ENCODE measurements at regions not wholly inside any gene's neighbourhood (a gene's known extent, or its start where the extent isn't known, plus 50 kb on each side); places are given as distances from the start of the nearest gene placed in this dataset.
A peak's percentile ranks its signal among the peaks of the same experiment; 100 is the strongest.

DNA sequence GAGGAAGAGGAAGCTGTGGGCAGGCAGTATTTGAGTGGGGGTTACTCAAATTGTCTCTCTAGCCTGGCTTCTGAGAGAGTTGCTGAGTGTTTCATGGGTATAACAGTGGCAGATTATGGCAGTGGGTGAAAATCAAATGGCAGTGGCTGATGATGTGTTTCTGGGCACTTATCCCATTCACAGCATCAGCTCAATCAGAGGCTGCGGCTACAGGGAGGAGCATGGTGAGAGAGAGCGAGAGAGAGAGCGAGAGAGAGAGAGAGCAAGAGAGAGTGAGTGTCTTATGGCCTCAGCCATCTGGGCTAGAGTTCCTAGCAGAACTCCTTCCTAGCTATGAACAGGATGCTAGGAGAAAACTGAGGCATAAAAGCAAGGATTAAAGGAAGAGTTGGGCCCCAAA lies 178.9 kb downstream of the OLFM4 start:
- DNase-seq: peak; percentile 10

DNA sequence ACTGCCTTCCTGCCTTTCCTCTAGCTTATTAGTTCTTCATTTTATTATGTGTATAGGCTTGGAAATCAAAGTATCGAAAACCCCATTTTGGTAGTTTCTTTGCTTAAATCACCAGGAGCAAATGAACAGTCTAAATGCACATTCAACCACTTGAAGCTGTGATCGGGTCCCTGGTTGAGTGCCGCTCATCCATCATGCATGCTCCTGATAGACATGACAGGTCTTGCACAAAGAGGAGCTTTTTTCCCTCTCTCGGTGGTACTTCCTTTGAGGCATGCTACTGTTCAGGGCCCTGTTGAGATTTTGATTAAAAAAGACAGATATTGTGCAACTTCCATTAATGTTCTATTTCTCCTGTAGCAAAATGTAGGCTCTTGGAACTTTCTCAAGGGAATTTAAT lies 185.8 kb downstream of the OLFM4 start:
- no peak for DNase-seq

DNA sequence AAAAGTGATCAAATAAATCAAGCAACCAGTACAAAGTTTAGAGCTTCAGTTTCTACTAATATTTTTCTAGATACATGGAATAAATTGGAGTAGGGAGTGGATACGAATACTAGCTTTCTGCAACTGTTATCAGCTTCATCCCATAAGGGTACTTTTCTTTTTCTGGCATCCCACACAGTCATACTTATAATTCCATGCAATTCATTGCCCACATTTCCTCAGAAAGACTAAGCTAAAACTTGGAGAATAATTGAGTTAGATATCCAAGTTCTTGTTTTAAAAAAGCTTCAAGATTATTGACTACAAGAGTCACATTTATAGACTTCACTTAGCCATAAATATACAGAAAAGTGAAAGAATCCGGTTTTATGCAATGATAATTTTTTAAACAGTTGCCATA lies 186.9 kb downstream of the OLFM4 start:
- no peak for DNase-seq

DNA sequence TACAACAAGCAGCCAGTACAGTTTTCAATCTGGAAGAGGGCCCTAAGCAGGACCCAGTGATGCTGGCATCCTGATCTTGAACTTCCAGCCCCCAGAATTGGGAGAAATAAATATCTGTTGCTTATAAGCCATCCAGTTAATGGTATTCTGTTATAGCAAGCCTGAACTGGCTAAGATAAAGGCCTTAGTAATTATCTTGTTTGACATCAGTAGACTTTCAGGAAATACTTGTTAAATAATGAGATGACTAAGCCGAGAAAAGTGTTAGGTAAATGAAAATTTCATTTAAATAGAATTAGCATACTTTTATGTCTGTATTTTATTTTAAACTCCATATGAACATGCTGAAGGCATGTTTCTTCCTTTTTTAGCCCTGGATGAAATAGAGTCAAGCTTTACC lies 188.2 kb downstream of the OLFM4 start:
- no peak for DNase-seq

DNA sequence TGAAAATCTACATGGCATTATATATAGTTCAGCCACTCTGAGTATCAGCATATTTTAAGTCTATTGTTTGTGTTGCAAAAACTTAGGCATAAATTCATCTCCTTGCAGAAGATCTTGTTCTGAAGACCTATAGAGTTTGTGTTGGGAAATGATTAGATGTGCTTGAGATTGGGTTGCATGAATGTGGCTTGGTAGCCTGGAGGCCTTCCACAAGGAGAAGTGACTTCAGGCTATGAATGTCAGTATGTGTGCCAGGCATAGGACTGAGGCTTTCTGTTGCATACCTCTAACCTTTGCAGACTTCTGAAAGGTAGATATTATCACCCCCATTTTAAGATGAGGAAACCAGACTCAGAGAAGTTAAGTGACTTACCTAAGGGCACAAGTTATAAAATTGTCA lies 188.6 kb downstream of the OLFM4 start:
- DNase-seq: no peak

DNA sequence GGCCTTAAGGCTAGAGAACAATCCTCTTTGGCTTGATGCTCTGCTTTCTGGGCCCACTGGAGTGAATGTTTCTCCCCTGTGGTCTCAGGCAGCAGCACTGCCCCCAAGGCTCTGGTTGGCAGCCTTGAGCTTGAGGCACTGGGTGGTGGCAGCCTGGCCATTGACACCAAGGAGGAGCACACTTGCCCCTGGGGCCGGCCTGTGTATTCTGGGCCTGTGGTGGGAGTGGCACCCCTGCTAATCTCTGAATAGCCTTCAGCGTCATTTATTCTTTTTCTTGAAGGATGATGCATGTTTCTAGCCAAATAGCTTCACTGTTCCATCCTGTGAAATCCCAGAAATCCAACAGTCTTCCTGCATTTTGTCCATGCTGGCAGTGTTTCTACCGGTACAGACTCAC lies 191.4 kb downstream of the OLFM4 start:
- DNase-seq: no peak

DNA sequence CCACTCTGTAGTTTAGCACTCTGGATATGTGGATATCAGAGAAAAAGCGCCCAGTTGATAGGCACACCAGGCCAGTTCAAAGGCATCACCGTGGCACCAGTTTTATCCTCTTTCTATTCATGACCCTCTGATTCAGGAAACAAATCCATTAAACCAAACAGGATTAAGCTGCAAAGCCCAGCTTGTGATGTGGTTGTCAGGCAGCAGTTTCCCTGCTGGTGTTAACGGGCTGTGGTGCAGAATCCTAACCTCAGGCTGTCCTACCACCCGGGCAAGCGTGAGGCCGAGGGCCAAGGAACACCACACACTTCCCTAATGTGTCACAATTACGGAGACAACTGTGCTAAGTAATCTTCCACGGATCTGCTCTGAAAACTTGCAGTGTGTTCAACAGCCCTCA lies 209.1 kb downstream of the OLFM4 start:
- DNase-seq: no peak

DNA sequence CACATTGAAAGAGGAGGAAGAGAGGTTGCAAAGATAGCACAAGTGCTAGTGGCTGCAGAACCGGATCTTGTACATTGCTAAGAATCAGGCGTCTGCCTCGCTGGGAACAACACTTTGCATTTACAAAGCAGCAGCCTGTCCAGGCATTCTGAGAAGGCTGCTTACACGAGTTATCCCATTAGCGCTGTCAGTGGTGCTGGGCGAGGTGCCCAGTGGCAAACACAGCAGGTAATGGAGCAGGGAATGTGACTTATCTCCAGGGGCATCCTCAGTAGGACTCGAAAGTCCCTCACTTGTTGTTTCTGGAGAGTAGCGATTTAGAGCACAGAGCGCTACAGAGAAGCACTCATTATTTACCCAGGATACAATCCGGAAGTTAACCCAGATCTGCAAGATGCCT lies 209.6 kb downstream of the OLFM4 start:
- DNase-seq: peak; percentile 47

DNA sequence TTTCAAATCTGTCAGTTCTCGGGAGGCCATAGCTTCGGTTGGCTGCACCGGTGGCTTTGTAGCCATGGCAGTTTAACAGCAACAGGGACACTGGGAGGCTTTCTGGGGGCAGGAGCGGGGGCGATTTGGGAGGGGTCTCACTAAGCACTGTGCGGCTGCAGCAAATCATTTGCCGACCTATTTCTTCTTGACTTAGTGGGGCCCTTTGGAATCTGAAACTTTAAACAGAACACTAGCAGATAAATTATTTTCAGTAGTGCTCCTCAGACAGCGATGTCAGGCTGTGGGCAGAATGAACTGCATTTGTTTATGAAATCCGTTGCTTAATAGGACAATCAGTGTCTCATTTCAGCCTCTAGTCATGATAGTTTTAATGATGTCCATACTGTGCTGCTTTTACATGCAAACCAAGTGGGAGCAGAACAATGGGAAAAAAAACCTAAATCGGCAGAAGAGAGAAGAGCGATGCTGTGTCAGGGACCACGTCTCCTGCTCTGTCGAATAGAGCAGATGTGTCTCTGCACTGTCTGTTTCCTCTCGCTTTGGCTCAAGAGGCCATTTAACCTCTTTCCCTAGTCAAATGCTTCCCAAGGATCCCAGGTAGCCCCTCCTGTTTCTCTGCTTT lies 211.9 kb downstream of the OLFM4 start:
- DNase-seq: no peak

DNA sequence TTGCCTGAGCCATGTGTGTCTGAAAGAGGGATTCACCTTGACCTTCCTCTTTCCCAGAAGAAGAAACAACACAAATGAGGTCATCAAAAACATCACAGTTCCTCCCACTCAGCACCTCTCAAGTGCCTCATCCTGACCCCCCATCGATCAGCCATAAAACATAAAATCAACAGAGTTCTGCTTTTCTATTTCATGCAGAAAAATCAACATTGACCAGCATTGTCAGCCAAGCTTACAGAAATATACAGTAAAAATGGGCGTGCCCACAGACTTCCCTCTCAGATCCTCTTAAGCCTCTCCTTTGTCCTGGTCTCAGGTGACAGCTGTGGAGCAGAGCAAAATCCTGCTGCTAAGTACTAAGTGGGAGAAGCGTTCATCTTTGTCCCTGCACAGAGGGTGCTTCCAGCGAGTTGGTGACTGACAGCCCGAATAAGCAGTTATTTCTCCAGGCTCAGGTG lies 213.3 kb downstream of the OLFM4 start:
- peak; percentile 21 for DNase-seq

DNA sequence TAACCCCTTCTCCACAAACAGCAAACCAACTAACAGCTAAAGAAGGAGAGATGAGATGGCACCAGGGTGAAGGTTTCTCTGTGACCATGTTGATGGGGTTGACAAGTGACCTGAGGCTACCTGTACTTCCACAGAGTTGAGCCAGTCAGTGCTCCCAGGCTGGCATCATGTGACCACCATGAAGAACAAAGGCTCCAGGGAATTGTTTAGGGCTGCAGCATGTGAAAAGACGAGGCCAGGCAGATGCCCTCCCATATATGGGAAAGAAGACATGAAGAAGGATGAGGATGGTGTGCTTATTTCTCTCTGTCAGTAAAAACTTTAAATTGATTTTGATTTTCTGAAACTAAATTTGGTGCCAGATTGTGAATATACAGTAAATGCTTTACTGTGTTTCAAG lies 220.6 kb downstream of the OLFM4 start:
- DNase-seq: no peak

DNA sequence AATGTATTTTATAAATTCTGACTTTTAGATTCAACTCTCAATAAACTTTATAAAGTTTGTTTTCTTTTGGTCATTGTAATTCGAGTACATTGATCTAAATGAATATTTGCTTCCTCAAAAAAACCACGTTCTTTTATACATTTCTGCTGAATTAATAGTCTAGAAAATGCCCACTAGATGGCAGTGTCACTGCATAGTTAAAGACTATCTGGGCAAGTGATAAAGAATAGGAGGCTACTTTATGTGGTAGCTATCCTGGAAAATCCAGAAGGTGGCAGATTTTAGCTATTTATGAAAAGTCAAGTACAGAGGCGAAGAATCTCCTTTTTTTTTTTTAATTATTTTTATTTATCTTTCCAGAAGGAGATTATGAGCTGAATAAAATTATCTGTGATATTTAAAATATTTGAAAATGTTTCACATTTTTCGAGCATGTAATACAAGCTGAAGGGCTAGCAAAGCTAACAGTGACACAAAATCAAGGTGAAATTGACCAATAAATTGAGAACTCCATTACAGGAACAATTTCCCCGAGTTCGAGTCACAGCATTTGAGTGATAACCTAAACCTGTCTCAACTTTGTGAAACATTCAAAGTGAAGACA lies 221.8 kb downstream of the OLFM4 start:
- peak; percentile 74 for DNase-seq

DNA sequence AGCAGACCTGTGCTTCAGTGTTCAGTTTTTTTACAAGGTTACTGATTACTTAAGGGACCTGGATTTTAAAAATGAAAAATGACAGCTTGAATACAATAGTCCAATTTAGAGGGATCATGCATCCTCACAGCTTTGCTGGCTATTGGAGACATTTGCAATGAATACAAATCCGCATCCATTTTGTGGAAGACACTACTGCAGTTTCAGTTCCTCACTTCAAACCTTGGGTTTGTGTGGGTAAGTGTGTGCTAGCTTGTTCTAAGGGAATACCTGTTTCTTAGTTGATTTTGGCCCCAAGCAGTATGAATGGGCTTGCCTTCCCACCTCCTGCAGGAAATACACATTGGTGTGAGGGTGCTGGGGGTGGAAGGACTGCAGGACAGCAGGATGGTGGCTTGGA lies 222.4 kb downstream of the OLFM4 start:
- DNase-seq: no peak

DNA sequence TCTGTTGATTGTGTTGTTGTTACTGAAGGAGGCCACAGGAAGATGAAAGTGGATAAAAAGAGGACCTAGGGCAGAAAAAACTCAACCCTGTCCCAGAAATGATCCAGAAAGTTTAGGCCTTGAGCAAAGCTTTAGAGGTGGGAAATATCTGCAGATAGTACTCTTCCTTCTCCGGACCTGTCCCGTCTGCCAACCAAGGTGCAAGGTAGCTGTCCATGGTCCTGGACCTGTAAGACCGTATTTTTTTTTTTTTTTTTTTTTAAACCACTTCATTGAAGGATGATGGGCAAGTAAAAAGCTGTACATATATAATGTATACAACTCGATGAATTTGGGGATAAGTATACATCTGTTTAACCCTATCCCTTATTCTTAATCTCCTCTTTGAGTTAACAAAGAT lies 225.9 kb downstream of the OLFM4 start:
- no peak for DNase-seq

DNA sequence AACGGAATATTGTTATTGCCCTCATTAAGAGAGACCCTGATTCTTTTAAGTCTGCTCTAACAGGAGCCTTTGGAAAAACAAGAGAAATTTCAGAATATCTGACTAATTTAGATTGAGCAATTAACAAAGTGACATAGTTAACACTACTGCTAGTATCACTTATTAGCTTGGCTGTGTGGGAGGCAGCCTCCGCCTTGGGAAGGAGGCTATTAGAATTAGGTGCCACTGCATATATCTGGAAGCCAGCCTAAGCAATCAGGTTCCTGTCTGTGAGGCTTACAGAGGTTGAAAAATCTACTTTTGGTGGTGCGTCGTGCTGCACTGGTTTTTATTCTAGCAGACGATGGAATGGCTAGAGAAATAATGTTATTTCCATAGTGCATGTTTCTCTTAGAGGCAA lies 227.2 kb downstream of the OLFM4 start:
- no peak for DNase-seq

DNA sequence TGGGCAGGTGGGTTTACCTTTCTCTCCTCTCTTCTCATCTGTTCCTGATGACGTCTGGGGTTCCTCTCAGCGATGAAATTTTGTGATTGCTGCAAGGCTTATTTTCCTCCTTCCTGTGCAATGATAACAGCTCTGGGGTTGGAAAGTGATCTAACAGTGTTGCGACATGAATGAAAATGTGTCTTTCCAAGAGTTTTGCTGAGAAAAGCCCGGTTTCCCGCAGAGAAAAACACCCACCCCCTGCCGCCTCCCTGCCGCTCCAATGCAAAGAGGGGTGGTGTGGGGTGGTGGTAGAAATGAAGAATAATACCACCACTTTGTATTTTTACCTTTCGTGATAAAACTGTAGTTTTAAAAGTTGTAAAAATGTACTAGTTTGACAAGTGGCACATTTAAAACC lies 232.0 kb downstream of the OLFM4 start:
- DNase-seq: no peak

DNA sequence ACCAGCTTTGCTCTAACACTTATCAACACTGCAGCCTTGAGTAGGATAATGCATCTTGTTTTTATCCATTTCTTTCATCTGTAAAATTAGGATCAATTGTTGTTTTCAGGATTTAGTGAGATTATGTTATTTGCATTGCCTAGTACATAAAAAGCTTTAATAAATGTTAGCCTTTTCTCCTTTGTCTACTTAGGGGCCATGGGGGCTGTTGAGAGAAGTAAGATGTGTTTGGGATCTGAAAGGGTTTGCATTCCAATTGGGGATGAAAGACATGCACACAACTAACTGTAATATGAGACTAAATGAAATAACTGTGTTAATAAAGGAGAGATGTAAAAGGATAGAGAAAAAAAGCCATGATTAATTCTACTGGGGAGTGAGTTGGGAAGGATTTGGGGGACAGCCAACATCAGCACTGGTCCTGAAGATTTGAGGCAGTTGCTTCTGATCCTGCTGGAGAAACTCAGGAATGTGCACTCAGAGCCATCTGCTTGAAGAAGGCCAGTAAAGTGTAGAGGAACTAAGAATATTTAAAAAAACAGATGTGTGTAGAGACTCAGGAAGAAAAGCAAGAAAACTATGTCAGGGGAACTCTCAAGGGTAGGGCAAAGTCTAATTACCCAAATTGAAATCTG lies 236.3 kb downstream of the OLFM4 start:
- DNase-seq: no peak

DNA sequence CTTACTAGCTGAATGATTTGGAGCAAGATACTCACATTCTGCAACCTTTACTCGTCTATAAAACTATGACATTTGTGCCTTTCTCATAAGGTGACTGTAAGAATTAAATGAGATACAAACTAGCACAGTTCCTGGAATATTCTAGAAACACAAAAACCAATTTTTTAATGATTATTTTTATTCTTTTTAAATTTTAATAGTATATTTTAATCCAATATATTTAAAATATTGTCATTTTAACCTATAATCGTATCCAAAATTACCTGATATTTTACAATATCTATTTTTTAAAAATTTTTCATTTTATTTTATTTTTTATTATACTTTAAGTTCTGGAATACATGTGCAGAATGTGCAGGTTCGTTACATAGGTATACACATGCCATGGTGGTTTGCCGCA lies 238.1 kb downstream of the OLFM4 start:
- no peak for DNase-seq

DNA sequence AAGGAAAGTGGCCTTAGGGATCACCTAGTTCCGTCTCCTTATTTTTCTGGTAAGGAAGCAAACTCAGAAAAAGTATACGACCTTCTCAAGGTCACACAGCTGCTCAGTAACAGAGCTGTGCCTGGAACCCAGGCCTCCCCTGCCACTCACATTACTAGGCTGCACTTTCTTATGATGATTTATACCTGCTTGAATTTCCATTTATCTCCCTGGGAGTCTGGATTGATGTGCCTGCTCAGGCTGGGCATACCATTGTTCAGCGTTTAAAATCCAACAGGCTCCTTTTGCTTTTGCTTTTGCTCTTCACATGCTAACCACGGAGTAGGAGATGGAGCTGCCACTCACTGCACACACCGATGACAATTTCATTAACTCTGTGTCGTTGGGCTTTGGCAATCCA lies 241.0 kb downstream of the OLFM4 start:
- DNase-seq: no peak

DNA sequence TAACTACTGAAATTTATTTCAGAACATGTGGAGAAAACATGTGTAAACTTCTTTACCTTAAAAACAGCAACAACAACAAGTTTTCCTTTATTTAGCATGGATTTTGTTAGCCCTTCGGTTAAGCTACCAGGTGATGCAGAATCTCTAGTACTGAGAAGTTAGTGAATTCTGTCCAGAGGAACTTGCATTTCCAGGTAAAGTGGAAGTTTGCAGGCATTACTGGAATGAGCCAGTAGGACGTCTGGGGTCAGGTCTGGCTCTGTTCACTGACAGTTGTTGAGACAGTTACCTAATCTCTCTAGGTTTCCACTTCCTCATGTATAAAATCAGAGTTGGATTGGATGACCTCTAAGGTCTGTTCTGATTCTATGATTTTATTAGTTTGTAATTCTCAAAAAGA lies 244.3 kb downstream of the OLFM4 start:
- no peak for DNase-seq

DNA sequence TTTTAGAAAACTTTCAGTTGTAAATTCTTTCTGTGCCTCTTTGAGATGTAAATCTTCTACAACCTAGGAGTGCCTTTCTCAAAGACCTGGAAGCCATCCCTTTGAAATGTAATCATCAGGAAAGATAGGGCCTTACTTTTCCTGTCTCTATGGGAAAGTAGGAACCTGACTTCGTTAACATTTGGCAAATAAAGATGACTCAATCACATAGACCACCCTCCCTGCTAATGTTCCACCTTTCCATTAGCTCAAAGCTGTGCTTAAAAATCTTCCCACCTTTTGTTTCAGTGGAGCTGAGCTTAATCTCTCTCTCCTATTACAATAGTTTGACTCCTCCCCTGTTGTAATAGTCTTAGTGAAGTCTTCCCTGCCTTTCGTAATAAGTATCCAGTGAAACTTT lies 247.7 kb downstream of the OLFM4 start:
- no peak for DNase-seq

DNA sequence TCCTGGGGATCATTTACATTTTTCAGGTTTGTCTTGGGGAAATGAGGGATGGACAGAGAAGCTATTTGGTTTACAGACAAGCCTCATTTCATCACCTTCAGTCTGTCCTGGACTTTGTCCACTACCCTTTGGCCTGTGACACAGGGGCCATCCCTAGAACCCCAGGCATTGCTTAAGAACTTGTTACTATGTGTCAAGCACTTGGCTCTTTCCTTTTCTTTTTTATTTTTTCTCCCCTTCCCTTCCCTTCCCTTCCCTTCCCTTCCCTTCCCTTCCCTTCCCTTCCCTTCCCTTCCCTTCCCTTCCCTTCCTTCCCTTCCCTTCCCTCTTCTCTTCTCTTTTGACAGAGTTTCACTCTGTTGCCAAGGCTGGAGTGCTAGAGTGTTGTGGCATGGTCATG lies 253.1 kb downstream of the OLFM4 start:
- no peak for DNase-seq

DNA sequence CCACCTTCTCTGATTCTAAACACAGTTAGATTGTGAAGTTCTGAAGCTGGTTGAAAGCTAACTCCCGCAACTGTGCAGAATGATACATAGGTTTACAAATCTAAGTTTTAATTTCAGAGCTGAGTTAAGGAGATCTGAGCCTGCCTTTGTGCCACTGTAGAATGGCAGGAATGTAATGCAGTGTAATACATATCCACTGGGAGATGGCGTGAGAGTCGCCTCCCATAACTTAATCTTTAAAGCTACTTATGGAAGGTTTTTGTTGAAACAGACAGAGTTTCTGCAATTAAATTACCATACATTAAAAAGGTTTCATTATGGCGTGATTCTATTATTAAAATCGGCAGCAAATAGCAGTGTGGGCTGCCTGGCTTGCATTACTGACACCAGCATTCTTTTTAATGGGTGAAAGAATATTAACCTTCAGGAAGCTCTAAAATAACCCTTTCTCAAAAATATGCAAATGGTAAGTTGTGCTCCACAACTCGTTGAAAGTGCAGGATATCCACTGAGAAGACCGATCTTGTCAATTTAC lies 257.4 kb downstream of the OLFM4 start:
- no peak for DNase-seq

DNA sequence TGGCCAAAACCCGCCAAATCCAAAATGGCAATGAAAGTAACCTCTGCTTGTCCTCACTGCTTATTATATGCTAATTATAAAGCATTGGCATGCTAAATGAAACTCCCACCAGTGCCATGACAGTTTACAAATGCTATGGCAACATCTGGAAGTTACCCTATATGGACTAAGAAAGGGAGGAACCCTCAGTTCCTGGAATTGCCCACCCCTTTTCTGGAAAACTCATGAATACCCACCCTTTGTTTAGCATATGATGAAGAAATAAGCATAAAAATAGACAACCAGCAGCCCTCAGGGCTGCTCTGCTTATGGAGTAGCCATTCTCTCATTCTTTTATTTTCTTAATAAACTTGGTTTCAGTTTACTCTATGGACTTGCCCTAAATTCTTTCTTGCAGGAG lies 269.8 kb downstream of the OLFM4 start:
- DNase-seq: no peak

DNA sequence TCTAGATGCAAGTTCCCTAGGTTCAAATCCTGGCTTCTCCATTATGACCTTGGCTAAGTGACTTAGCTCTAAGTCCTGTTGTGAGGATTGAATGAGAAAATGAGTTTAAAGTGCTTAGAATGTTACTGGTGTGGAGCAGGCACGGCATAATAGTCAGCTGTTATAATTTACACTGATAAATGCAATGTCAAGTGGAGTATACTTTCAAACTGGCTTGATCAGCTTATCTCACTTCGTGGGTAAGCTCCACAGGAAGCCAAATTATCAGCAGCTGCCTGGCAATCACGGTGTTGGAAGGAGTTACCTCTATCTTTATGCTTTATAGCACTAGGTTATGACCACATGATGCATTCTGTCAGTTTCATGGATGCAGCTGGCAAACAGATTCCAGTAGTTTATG lies 272.8 kb downstream of the OLFM4 start:
- DNase-seq: no peak
